Right ventricle myocardium superior (tissue), 1 donor: ENCODE measurements at regions not wholly inside any gene's neighbourhood (a gene's known extent, or its start where the extent isn't known, plus 50 kb on each side); places are given as distances from the start of the nearest gene placed in this dataset.

Experiments
- ATAC-seq: fragments of 200-7000 bp; cut with Tn5 transposase; one replicate; pipeline ENCODE4 v1.9.1; 2020; ENCODE audit warnings: mild to moderate bottlenecking; ENCODE audit not compliant: poor library complexity
- DNase-seq: peaks from one replicate; pipeline ENCODE4 v3.0.0-alpha.2; 2020
- intact Hi-C: fragments of 100-400 bp; cut with DNase I; formaldehyde crosslinking; loops from one replicate; pipeline ENCODE4 v1.11.2; 2022
- donor health status: DM: no; HTN: yes; CAD: no; lungs with severe emphysema.

DNA sequence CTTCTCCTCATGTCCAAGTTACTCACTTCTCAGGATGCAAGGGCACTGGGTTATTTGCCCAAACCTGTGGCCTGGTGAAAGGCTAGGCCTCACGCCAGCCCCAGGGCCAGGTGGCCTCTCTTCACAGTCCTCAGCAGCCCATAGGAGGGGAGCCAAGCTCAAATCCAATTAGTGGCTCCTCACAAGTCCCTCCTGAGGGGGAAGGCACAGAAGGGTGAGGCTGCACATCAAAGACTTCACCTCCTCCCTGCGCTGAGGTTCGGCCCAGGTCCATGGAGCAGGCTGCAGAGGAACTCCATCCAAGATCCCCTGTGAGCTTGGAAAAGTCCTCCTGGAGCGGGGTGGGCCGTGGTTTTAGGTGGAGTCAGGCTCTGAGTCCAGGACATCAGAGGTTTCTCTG, 320.0 kb downstream of the FOXL1 start:
- no peak for ATAC-seq
- intact Hi-C loops, result no loop called here
- no peak for DNase-seq

- DNase-seq, result no peak
- ATAC-seq, result no peak
- intact Hi-C loops, result no loop called here
Observed at GRCh38 chr16:86899151-86899550, 320.8 kb downstream of the FOXL1 start.

- ATAC-seq, result no peak
- no peak for DNase-seq
- intact Hi-C loops, result no loop called here
Observed at GRCh38 chr16:86899757-86900156, 321.4 kb downstream of the FOXL1 start.

- DNase-seq, result no peak
- intact Hi-C loops, result no loop called here
- no peak for ATAC-seq
Observed at GRCh38 chr16:86901483-86901882, 323.1 kb downstream of the FOXL1 start.

DNA sequence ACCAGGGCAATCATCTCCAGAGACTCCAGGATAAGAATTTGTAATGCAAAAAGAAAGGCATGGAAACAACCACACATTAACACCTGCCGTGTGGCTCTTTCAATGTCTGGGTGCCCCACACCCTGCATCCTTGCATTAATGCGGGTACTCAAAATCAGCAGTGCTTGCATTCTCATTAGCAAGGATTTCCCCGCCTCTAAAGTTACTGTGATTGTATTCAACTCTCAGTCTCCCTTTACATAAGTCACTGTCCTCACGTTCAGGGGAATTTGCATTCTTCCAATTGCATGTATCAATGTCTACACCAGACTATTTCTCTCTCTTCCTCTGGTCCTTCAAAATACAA, 324.3 kb downstream of the FOXL1 start:
- DNase-seq (no peak), ATAC-seq (no peak)
- intact Hi-C loops, result no loop called here

DNA sequence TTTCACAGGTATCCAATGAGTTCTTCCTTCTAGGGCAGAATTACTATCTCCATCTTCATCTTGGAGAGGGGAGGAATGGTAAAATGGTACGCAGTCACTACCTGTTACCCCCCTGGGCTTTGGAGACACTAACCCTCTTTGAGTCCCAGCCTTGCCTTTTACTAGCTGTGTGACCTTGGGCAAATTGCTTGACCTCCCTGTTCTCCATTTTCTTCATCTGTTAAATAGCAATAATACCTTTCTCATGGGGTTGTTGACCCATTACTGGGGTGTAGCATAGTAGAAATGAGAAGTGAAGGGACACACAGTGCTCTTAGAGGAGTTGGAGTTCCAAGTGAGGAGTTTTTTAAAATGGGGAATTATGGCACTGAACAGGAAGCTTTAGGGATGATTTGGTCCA, 324.7 kb downstream of the FOXL1 start:
- intact Hi-C loops, result no loop called here
- ATAC-seq, result no peak
- no peak for DNase-seq

DNA sequence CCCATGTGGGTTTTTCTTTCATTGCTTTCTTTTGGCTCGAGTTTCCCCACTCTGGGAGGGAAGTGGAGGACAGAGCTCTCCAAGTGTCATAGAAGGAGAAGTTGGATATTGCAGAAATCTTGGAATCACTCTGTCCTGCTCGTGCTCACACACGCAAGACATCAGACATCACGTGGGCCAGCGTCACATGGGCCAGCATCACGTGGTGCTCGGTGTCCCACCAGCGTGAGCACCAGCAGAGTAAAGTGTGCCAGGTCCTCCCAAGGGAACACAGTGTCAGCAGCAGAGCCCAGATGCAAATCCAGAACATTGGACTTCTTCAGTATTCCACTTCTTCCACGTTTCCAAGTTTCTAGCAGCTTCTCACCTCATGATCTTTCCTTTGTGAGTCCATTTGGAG, 327.0 kb downstream of the FOXL1 start:
- DNase-seq (no peak), ATAC-seq (no peak)
- intact Hi-C loops, result no loop called here

DNA sequence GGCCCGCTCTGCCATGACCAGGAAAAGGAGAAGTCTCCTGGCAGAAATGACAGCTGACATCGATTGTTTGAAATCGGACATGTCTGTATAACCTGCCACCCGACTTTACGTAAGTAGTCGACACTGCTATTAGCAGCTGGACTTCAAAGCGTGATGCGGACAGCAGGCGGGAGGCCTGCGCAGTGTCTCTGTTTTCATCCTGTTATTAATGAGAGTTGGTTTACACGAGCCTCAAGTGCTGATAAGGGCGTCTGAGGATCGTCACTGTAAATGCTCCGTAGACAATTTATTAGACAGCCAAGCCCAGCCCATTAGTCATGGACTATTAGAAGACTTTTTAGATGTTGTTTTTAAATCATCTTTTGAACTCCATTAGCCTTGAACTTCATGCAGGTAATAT, 328.3 kb downstream of the FOXL1 start:
- ATAC-seq, result no peak
- intact Hi-C loops, result no loop called here

DNA sequence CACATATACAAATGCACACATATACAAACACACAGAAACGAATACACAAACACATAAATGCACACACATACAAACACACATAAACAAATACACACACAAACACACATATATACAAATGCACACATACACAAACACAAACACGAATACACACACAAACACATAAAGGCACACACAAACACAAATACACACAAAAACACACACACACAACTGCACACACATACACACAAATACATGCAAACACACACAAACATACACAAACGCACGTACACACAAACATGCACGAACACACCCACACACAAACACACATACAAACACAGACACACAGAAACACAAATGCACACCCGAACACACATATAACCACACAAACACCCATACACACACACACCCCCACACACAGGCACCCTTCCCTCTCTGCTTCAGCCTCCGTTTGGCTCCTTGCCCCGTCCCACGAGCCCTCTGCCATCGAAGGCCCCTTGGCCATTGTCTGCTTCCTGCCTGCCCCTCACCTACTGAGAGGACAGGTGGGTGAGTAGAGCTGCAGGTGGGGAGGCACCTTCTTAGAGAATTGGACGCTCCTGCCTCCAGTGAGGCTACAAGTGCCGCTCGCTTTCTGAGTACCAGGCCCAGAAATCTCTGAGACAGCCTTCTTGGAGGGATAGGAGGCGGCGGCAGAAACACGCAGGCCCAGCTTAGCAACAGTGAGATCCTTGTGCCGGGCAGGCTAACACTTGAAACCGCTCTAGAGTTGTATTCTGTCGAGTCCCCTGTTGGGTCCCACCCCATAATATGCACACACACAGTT, 331.2 kb downstream of the FOXL1 start:
- intact Hi-C loops, result loop anchor here (10.0 kb wide), 1 partner anchor 355 kb away; no protein-coding TSS in a partner anchor
- DNase-seq, result no peak
- no peak for ATAC-seq

More for the DNA sequence above, 328.3 kb downstream of the FOXL1 start:
- DNase-seq, result no peak

DNA sequence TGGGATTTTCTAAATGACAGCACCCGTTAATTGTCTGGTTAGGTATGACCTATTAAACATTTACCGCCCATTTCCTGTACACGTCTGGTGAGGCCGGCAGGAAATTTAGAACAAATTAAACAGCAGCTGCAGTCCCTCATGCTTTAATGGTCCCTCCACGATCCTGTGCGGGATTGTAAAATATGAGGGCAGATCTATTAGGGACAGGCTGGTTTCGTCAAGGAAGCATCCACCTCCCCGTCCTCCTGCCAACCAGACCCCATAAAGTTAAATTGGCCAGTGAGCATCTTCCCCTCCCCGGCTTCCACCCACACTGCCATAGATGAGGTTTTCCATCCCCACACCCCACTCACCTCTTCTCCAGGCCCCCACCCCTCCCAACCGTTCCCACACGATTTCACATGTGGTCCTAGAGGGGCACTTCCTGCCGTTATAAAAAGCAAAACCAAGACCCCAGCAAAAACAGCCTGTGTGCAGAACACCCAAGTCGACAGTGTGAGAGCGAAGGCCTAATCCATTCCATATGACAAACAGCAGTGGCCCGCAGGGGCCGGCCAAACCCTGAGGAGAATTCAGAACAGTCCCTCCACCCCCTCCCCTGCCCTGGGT, 331.9 kb downstream of the FOXL1 start:
- DNase-seq (no peak), ATAC-seq (no peak)
- intact Hi-C loops, result loop anchor here (10.0 kb wide), 1 partner anchor 355 kb away; no protein-coding TSS in a partner anchor

- DNase-seq, result no peak
- ATAC-seq, result no peak
- intact Hi-C loops, result loop anchor here (10.0 kb wide), 1 partner anchor 353 kb away; no protein-coding TSS in a partner anchor
Observed at GRCh38 chr16:86911437-86911958, 333.1 kb downstream of the FOXL1 start.

DNA sequence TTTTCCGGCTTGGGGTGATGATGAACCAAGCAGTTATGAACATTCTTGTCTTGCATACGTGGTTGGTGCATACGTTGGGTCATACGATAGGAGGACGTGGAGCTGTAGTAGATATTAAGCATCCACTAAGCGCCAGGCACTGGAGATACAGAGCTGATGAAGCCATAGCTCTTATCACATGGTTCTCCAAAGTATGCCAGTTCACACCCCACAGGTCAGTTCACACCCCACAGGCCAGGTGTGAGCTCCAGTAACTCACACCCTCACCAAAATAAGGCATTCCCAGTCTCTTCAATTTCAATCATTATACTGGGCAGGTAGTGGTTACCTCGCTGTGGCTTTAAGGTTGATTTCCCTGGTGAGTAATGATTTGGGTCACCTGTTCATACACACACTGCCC, 335.5 kb downstream of the FOXL1 start:
- intact Hi-C loops, result loop anchor here (10.0 kb wide), 1 partner anchor 351 kb away; no protein-coding TSS in a partner anchor
- DNase-seq (no peak), ATAC-seq (no peak)

DNA sequence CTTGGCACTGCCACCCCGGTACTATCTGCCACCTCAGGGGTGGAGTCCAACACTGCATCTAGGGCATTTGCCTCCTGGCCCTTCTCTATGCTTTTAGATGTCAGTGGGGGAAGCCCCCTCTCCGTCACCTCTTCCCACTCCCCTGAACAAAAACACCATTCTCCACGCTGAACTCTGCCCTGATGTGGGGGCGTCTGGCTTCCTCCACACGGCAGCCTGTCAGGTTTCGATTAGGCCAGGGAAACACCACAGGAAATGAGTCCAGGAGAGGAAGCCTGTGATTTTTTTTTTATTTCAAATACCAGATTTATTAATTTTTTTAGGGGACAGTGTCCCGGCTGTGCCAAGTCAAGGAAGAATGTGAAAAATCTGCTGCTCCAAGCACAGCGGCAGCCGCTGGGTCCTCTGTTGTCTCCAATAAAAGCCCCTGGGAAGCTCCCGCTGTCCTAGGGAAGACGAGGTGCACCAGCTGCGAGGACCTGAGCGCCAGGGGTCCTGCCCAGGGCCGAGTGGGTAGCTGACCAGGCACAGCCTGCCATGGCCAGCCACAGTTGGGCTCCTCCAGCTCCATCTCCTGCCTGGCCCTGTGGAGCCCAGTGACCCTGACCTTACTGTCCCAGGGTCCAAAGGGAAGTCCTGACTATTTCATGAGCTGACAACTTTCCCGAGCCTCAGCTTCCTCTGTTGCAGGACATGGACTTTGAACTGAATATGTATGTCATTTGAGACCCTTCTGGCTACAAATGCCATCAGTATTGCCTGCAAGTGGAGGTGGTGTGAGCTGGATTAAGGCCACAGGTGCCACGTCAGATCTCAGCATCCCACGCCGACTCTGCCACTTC, 336.7 kb downstream of the FOXL1 start:
- intact Hi-C loops, result loop anchor here (10.0 kb wide), 1 partner anchor 350 kb away; no protein-coding TSS in a partner anchor
- no peak for DNase-seq

GRCh38 chr16:86917471-86918365, 339.4 kb downstream of the FOXL1 start:
- DNase-seq, result no peak
- intact Hi-C loops, result loop anchor here (10.0 kb wide), 1 partner anchor 347 kb away; no protein-coding TSS in a partner anchor
- ATAC-seq, result no peak

More for the DNA sequence above, 336.7 kb downstream of the FOXL1 start:
- no peak for ATAC-seq

GRCh38 chr16:86918637-86919036, 340.3 kb downstream of the FOXL1 start:
- intact Hi-C loops, result loop anchor here (10.0 kb wide), 1 partner anchor 346 kb away; no protein-coding TSS in a partner anchor
- no peak for DNase-seq
- no peak for ATAC-seq

DNA sequence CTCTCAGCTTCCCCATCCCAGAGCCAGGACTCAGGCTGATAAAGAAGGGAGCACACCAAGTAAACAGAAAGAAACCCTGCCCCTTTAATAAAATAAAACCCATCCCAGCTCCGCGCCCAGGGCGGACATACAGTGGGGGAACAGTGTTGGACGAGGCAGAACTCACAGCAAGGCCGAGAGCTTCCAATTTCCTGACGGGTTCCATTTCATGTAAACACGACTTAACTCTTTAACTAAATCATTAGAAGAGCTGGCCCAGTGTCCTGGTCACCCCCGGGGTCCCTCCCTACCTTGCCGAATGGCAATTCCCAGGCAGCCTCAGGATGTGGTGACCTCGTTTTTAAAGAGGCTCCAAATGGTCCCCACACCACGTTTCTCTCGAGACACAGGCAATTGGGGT, 340.7 kb downstream of the FOXL1 start:
- DNase-seq (no peak), ATAC-seq (no peak)
- intact Hi-C loops, result loop anchor here (10.0 kb wide), 1 partner anchor 346 kb away; no protein-coding TSS in a partner anchor

DNA sequence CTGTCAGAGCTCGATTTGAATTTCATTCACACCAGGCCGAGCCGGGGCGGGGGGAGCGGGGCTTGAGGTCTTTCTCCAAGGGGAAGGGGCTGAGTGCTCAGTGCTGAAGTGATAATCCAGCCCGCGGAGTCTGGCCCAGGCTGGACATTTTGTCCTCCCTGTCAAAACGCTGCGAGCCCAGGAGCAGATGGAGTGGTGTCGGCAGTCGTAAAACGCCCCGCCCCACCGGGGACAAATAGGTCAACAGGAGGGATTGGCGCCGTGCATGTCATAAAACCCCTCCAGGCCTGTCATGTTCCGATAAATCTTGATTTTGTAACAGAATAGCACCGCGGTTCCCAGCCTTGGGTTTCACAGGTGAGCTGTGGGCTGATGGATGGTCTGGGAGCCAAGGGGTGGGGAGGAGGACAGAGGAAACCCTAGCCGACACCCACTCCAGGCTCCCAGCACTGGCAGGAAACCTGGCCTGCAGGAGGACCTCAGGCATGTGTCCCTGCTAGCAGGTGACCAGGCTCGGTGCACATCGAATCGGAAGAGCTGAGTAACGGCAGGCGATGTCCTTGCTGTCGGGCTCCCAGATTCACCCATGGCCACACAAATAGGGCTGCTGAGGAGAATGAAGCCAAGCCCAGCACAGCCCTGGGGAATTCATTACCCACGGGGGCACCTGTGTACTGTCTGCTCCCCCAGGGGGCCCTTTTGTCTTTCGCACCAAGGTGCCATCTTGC, 341.4 kb downstream of the FOXL1 start:
- DNase-seq (no peak), ATAC-seq (no peak)
- intact Hi-C loops, result loop anchor here (10.0 kb wide), 1 partner anchor 345 kb away; no protein-coding TSS in a partner anchor
